ENCODE measurements at regions not wholly inside any gene's neighbourhood (a gene's known extent, or its start where the extent isn't known, plus 50 kb on each side); places are given as distances from the start of the nearest gene placed in this dataset.

DNA sequence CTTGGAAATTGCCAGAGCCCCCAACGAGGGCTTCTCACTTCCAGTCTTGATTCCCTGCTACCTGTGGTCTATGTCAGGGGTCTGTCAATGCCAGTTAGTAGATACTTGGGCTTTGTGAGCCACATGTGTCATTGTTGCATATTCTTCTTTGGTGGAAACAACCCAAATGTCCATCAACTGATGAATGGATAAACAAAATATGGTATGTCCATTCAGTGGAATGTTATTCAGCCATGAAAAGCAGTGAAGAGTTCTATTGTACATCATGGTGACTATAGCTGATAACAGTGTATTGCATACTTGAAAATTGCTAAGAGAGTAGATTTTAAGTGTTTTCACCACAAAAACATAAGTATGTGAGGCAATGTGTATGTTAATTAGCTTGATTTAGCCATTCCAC, 288.1 kb downstream of the RPLP1 start:
- no peak for DNase-seq

DNA sequence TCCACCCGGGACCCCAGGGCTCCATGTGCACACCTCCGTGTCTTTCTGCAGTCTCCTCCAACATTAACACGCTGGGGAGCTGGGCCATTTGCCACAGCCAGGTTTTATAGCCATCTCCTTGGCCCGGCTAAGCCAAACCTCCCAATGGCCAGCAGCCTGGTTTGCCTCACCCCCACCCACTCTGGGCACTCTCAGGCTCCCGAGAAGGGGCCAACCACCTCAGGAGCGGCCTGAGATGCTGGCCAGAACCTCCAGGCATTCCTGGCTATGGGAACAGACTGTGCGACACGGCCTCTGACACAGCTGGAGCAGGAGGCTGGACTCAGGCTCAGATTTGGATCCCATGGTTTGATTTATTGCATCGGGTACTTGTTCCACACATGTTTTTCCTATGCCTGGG, 289.7 kb downstream of the RPLP1 start:
- DNase-seq: no peak

DNA sequence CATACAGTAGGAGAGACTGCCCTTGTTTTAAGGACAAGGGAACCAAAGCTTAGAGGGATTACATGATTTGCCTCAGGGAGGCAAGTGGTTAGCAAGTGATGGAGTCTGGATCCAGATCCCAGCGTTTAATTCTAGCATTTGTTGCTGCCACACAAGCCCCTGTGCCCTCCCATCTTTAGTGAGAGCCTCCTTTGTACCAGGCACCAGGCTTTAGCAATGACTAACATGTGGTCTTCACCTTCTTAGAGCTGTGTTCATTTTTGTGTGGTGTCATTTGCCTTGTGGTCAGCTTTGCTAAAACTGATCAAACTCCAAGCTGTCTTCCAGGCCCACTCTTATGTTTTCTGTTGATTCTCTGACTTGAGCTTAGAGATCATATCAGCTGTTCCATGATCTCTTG, 290.5 kb downstream of the RPLP1 start:
- no peak for DNase-seq

DNA sequence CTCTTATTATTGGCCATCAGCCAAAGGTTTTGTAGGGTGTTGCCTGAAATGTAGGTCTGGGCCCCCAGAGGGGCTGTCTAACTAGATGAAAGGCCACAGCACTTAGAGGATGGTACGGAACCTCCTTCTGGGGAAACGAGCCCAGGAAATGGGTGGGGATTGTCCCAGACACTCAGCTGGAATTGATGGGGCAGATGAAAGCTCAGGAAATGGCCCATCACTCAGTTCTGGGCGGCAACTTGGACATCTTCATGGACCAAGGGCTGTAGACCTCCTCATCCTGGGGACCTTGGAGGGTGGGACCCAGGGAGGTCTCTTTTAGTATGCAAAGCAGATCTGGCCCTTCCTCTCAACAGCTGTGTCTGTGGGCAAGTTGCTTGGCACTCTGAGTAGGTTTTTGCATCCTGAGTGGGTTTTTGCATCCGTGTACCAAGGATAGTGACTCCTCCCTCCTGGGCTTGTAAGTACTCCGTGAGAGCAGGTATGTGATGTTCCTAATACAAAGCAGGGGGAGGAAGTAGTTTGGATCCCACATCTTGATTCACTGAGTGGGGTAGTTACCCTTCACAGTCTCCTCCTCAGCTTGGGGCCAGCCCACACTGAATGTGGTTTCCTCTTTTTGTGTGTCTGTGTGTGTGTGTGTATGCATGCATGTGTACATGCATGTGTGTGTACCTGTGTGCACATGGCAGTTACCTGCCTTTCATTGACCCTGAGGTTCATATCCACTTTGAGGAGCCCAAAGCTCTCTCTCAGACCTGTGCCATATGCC, 292.0 kb downstream of the RPLP1 start:
- DNase-seq: no peak

DNA sequence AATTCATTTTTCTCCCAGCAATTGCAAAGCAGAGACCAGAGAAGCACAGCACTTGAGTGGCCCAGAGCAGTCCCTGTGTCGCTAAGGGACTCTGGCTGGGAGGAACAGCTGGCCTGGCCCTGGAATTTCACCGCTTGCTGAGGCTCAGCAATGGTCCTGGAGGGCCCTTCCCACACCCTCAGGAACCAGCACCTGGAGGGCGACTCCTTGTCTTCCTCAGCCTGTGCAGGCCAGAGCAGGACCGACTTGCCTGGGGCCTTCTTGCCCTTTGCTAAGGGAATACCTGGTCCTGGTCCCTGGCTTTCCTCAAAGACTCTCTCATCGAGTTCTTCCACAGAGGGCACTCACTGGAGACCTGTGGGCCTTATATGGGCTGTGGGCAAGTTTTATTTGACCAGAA, 294.6 kb downstream of the RPLP1 start:
- DNase-seq: no peak

DNA sequence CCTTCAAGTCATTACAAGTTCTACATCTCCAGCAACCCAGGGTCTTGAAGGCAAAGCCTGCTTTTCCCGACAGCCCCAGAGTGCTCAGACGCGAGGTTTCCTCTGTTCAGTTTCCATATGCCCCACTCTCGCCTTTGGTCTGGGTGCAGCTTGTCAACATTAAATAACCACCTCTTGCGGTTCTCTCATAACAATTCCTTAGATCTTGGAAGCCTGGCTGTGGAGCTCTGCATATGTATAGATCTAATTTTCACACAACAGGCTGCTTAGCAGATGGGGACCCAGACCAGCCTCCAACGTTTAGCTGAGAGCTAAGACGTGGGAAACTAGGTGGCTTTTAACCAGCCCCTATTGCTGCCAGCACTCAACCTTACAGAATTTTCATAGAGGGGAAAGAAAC, 295.5 kb downstream of the RPLP1 start:
- DNase-seq: no peak

DNA sequence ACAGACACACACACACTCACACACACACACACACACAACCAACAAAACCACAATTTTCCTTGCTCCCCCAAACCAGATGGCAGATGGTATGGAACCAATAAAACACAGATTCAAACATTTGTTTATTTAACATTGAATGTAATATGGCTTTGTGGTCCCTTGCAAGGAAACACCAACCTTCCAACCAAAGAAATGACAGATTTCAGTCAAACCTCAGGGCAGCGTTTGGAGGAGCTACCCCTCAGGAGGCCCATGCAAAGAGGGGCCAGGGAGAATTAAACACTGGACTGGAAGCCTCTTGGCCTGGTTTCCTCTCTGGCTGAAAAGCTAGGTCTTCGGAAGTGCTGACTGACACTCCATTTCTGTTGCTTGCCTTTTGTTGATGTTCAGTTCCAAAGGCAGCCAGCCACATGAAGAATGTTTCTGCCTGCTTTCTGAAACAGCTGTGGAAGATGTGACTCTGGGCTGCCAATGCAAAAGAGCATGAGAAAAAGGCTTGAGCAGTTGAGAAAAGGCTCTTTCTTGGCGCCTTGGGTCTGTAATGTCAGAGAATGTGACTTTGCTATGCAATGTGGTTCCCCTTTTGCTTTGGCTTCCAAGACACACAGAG, 296.1 kb downstream of the RPLP1 start:
- peak; percentile 67 to 70 for DNase-seq

DNA sequence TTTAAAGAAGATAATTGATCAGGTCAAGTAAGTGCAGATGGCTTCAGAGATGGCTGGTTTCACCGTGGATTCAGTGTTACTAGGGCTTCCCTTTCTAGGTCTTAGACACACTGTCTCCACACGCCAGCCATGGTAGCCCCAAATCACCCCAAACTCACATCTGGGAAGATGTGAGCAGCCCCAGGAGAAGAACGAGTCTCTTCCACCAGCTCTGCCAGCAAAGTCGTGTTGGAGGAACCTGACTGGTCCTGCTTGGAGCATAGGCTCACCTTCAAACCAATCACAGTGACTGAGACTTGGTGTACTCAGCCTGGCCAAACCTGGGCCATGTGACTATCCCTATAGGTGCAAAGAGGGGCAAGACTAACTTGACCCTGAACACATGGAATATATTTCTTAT, 296.7 kb downstream of the RPLP1 start:
- no peak for DNase-seq

DNA sequence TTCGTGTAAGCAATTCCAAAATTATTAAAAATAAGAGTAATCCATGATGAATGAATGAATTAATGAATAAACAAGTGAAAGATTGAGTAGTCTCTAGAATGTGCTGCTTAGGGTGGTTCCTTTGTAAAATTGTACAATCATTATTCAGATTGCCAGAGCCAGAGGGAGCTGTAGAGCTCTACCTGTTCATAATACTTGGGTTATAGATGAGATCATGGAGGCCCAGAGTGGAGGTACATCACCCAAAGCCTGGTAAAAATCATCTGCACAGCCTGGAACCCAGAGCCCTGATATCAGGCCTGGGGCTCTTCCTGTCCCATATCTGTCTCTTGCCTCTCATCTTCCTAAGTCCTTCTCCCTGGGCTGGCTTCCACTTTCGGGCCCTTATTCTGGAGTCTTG, 297.2 kb downstream of the RPLP1 start:
- no peak for DNase-seq

DNA sequence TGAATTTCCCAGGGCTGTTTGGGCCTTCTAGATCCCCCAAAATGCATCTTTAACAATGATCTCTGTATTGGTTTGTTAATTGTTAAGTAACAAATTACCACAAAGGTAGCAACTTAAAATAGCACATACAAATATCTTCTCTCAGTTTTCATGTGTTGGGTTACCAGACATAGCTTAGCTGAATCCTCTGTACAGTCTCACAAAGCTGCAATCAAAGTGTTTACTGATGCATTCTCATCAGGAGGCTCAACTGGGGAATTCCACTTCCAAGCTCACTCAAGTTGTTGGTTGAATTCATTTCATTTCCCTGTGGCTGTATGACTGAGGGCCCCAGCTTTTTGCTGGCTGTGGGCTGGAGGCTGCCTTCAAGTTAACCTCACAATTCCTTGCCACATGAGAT, 297.6 kb downstream of the RPLP1 start:
- no peak for DNase-seq

DNA sequence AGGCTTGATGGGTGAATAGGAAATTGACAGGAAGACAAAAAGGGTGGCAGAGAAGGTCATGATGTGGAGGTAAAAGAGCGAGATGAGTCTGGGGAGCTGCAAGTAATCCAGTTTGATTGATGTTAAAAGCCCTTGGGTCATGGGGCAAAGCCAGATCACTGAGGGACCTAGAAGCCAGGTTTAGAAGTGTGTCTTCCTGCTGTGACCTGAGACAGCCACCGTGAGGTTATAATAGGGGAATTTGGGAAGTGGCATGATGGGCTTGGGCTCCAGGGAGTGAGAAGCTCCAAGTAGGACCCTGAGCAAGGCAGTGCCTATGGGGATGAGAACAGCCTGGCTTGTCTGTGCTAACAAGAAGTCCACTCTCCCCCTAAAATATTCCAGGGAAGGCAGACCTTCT, 298.5 kb downstream of the RPLP1 start:
- no peak for DNase-seq

DNA sequence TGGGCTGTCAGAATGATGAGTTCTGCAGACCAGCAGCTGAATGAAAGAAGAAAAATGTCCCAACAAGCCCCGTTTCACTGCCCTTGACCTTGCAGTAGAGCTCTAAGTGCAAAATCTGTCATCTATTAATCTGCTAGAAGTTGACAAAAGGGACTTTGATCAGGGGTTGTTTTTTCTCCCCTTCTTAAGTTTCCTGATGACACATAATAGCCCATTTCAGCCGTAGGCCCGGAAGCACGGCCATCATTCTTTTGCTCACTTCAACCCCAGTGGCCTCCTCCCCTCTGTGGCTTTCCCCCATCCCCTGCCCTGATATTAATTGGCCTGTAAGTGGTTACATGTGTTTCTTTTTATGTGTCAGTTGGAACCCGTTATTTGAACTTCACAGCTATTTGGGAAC, 298.9 kb downstream of the RPLP1 start:
- DNase-seq: peak; percentile 43 to 63

DNA sequence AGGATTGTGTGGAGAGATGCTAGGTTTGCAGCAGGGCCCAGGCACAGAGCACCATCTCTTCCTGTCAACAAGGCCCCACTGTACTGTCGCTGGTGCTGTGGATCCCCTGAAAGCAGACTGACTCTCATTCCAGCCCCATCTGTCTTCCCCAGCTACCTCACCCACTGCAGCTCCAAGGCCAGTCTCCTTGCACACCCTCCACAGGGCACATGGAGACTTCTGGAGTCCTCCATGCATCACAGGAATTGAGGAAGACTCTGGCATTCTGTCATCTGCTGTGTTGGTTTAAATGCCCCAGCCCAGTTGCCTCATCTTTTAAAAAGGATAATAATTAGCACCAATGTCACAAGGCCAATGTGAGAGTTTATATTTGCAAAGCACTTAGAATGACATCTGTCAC, 301.2 kb downstream of the RPLP1 start:
- DNase-seq: no peak

DNA sequence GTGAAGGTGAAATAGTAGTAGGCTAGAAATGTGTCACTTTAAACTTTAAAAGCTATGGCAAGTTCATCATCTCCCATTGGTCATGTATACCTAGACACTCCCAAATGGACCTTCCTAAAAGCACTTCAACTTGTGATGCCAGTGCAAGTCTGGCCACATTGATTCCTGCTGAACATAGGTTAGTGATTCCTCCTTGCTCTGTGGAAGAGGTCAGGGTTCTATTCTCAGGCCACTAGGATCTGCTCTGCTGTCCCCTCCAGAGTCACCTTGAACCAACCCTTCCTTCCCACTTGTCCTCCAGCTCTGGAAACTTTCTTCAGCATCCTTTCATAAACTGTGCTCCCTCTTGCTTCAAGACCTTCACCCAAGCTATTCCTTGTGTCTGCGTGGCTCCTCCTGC, 301.7 kb downstream of the RPLP1 start:
- DNase-seq: no peak

DNA sequence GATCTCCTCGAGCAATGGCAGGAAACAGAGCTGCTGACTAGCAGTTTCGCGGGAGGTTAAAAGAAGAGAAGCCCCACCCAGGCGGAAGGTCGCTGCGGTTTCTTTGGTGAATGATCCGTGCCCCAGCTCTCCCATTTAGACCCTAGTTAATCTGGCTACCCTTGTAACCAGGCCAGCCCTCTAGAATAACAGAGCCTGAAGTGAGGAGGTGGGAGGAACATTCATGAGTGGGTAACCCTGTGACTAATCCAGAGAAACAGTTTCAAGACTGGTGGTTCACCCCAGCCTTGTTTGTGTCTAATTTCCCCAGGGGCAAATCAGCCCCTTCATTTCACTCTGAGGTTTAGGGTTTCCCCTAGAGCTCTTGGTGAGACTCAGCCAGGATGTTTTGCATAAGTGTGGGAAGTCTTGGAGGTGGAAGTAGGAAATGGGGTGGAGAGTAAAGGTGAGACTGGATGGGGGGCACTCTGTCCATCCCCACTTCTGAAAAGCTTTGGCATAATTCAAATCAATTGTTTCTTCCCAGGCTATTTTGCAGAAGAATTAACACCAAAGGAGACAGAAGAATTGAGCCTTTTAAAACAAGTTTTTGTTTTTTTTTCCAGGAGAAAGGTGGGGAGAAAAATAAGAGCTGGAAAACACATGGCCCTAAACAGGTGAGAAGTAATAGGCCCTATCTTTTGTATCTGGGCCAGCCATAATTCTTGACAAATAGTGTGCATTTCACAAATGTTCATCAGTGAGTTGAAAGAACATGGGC, 303.1 kb downstream of the RPLP1 start:
- DNase-seq: no peak

DNA sequence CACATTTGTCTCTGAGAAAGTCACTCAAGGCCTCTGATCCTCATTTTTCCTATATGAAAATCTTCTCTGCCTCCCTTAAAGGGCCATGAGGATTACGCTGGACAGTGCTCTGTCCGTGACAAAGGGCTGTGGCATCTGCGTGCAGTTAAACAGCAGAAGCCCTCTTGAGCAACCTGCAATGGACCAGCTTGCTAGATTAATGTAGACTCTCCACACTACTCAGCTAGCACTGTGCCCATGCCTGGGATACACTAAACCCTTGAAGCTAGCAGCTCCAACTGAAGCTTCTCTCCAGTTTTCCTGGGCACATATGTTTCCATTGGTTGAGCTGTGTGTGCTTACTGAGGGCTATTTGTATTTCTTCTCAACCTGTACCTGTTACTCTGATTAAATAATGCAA, 303.8 kb downstream of the RPLP1 start:
- no peak for DNase-seq

DNA sequence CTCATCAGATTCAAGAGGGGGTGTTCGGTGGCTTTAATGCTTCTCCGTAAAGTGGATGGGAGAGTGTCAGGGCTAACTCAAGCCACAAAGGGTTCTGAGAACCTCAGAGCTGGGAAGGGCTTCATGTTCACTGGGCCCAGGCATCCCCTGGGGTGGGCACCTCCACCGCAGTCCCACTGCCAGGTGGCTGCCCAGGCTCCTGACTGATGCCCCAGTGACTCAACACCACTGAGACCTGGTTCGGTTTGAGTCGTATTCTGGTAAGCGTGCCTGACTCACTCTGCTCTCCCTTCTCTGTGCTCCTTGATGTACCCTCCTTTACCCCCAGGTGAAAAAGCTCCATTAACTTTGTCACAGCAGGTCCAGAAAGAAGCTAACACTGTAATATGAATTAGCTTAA, 304.6 kb downstream of the RPLP1 start:
- no peak for DNase-seq

DNA sequence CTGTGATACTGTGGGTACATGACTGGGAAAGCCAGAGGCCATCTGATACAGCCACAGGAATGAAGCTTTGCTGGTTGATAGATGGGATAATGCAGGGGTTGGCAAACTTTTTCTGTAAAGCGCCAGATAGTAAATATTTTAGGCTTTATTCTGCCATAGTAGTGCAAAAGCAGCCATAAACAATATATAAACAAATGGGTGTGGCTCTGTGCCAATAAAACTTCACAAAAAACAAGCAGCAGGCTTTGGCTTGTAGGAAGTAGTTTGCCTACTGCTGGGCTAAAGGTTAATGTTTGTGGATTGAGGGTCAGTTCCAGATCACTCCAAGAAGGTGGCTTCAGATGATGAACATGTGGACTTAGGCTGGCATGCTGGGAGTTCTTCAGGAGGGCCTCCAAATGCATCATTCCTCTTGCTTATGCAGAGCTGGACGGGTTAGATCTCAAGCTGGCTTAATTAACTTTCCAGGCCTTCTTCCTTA, 305.7 kb downstream of the RPLP1 start:
- DNase-seq: peak; percentile 92 to 95

DNA sequence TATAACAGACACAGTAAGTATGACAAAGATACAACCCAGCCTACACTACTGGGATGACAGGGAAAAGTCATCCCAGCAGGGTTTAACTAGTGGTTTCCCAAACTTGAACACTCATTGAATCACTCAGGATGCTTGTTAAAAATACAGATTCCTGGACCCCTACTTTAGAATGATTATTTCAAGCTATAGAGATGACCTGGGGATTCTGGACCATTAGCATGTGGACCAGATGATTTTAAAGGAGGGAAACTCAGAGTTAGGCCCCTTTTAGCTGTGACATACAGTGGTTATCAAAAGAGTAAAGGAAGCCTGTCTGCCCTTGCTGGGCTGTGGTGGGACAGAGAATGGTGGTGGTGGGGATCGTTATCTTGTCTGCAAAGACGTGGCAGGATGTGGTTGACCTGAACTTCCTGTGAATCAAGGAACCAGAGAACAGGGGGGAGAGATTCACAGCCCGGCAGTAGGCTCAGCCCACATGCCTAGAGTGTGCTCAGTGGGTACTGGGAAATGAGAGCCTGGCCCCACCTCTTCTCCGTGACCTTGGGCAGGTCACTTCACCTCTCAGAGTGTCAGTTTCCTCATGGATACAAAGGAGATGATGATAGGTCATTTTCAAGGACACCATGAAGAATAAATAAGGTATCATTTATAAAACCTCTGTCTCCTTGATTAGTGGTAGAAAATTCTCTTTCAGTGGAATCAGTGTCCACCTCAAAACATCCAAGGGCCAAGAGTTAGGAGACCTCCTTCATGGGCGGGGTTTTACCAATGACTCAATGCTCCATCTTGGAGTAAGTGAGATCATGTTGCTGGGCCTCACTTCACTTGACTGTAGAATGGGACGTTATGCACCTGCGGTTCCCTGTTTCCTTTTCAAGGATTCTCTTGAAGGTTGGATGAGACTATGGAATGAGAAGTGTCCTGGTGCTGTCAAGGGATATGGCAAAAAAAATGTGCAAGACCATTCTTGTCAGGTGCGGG, 306.5 kb downstream of the RPLP1 start:
- DNase-seq: no peak

DNA sequence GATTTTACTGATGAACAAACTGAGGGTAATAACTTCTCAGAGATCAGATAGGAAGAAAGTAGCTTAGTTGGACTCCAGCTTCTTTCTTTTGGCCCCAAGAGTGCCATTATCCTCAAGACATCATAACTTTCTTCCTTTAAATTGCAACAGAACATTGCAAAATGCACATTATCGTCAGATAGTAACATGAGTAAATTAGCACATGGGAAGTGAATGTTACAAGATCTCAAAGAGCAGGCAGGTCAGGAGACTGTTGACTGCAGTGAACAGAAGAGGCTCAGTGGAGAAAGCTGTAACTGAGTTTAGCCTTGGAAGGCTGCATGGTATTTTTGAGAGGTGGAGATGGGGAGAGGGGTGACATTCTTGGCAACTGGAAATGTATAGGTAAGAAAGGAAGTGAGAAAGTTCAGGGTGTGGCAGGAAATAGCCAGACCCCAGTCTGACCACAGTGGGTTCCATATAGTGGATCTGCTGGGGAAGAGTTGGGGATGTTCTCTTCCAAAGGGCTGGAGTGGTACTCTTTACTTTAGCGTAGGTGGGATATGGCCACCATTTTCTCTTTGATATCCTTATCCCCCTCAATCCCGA, 307.7 kb downstream of the RPLP1 start:
- DNase-seq: peak; percentile 38 to 55

DNA sequence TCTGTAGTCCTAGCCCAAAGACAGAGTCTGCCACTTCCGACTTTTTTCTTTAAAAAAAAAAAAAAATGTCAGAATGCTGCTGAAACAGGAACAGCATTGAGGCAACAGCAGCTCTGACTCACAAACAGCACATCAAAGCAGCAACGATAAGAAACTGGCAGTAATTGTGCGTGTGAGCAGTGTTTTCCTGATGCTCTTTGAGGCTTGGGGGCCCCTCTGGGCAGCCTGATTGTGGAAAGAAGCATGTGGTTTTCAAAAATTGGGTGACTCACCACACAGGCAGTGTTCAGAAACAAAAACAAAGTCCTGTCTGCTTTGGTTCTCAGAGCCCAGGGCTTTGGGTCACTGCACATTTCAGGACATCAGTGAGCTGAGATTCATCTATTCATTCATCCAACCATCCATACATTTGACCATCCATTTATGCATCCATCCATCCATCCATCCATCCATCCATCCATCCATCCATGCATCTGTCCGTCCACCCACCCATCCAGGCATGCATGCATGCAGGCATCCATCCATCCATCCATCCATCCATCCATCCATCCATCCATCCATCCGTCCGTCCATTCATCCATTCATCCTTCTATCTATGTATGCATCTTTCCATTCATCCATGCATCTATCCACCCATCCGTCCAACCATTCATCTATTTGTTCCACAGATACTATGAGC, 308.4 kb downstream of the RPLP1 start:
- peak; percentile 93 to 96 for DNase-seq

Data from right lung (tissue), 2 donors.